ENCODE measurements at regions not wholly inside any gene's neighbourhood (a gene's known extent, or its start where the extent isn't known, plus 50 kb on each side); places are given as distances from the start of the nearest gene placed in this dataset.

DNA sequence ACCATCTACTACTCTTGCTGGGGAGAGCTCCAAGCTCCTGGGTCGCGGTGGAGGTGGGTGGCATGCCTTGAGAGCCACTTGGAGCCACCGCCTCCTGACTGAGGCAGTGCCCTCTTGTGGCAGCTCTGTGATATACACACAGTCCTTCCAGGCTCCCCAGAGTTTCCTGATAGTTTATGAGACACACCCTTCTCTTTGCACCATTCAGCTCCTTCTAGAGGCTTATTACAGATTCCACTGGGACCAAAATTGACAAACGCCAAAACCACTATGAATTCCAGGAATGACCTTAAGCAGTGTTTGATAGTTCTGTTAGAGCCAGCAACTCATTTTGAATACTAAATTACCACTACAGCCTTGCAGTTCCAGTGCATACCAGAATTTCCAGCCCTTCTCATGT, 170.1 kb upstream of the CDH13 start:
- WGBS, 2 experiments (ENCODE audit: extremely low coverage in 1 of 2, insufficient coverage in 1 of 2, insufficient read length in 1 of 2, insufficient replicate concordance in 2 of 2, low coverage in 1 of 2, low lambda C conversion rate in 2 of 2, missing lambda C conversion rate in 1 of 2), result 8% methylated on average over 4 of the region's 4 CpGs; no CpG with 5 or more reads in 1 of the 2 experiments
- Histone ChIP-seq H3K27ac (ENCODE audit: low read depth, low read length) (no peak overlapping the region), H3K14ac (ENCODE audit: insufficient read length) (no peak overlapping the region), H3K27me3 (replicated peaks in 1 of 4; ENCODE audit: control insufficient read depth in 3 of 4, extremely low read depth in 1 of 4, insufficient read depth in 3 of 4, low read length in 3 of 4) (peaks cover 0 to 3% (median 0%) of the 10 kb centered on the region in 4 experiments; a peak in 1 of 7 replicates), H2AK5ac (ENCODE audit: low read depth, low read length) (no peak overlapping the region), H2AFZ (ENCODE audit: low read length) (no peak overlapping the region), H3K79me2 (ENCODE audit: control insufficient read depth in 1 of 2, insufficient read depth in 2 of 2, low read length in 2 of 2) (no peaks in the 10 kb centered on the region), H3K4ac (replicated peaks; ENCODE audit: insufficient read length, low read depth, low read length) (no peak overlapping the region), H2BK120ac (replicated peaks; ENCODE audit: low read depth, low read length) (no peak overlapping the region), H3K56ac (replicated peaks; ENCODE audit: insufficient read length, low read depth, low read length) (no peak overlapping the region), H3K36me3 (ENCODE audit: control insufficient read depth in 2 of 4, insufficient read depth in 4 of 4, low read length in 3 of 4) (no peaks in the 10 kb centered on the region), H4K91ac (replicated peaks; ENCODE audit: insufficient read length, low read length) (no peak overlapping the region), H2BK15ac (ENCODE audit: low read length) (no peak overlapping the region), H3K4me2 (ENCODE audit: insufficient read depth in 1 of 2, low read depth in 2 of 2, low read length in 2 of 2) (no peak overlapping the region), H3K4me1 (replicated peaks in 1 of 4; ENCODE audit: control insufficient read depth in 3 of 4, insufficient read depth in 4 of 4, low read length in 3 of 4) (no peaks in the 10 kb centered on the region), H4K5ac (ENCODE audit: insufficient read length, low read depth, low read length) (no peak overlapping the region), H2BK5ac (ENCODE audit: low read depth, low read length) (no peak overlapping the region), H3K79me1 (ENCODE audit: low read depth, low read length) (no peaks in the 10 kb centered on the region), H2BK20ac (ENCODE audit: low read length) (no peak overlapping the region), H3K9ac (replicated peaks in 1 of 4; ENCODE audit: extremely low read depth in 1 of 4, low read depth in 3 of 4, low read length in 3 of 4) (no peak overlapping the region), H4K20me1 (replicated peaks in 1 of 2; ENCODE audit: control insufficient read depth in 1 of 2, insufficient read depth in 2 of 2, low read length in 2 of 2) (no peaks in the 10 kb centered on the region), H3K9me3 (ENCODE audit: insufficient read depth in 2 of 2, low read depth in 1 of 2, low read length in 1 of 2) (no peaks in the 10 kb centered on the region), H2BK12ac (ENCODE audit: low read depth, low read length) (no peak overlapping the region), H3K18ac (ENCODE audit: extremely low read depth, low read length) (no peak overlapping the region), H4K8ac (ENCODE audit: extremely low read depth, insufficient read depth, low read length) (no peak overlapping the region; the same call in 1 of the 2 replicates), H3K23ac (ENCODE audit: insufficient read length) (no peak overlapping the region), H3K4me3 (ENCODE audit: extremely low read depth in 1 of 4, insufficient read depth in 2 of 4, low read depth in 3 of 4, low read length in 4 of 4) (no peak overlapping the region), H3K23me2 (ENCODE audit: low read depth, low read length) (no peaks in the 10 kb centered on the region)
- POLR2A ChIA-PET (ENCODE audit: partially characterized antibody), result no interaction called here
- peak; percentile 85 for FAIRE-seq
- DNase-seq (ENCODE audit: low read depth in 1 of 2, low spot score in 2 of 2), result peak; percentile 44 to 69
- CTCF ChIA-PET (ENCODE audit: partially characterized antibody), result interaction anchor here (0.6 to 10.1 kb wide), 60 partner anchors 8 to 989 kb away, joined by 3 to 99 read pairs (median 4); no protein-coding TSS in a partner anchor
- TF ChIP-seq, protein P1, sequence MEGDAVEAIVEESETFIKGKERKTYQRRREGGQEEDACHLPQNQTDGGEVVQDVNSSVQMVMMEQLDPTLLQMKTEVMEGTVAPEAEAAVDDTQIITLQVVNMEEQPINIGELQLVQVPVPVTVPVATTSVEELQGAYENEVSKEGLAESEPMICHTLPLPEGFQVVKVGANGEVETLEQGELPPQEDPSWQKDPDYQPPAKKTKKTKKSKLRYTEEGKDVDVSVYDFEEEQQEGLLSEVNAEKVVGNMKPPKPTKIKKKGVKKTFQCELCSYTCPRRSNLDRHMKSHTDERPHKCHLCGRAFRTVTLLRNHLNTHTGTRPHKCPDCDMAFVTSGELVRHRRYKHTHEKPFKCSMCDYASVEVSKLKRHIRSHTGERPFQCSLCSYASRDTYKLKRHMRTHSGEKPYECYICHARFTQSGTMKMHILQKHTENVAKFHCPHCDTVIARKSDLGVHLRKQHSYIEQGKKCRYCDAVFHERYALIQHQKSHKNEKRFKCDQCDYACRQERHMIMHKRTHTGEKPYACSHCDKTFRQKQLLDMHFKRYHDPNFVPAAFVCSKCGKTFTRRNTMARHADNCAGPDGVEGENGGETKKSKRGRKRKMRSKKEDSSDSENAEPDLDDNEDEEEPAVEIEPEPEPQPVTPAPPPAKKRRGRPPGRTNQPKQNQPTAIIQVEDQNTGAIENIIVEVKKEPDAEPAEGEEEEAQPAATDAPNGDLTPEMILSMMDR (IDR thresholded peaks at IDR 0.05; ENCODE audit: control extremely low read depth in 1 of 3, insufficient read depth in 1 of 3, low read depth in 1 of 3, low read length in 3 of 3), result peak; percentile 82 to 89 (median 84)
- 0 out of 2 replicates have a peak, but pooled peaks have one; percentile 52 for TF ChIP-seq YY1 (IDR thresholded peaks at IDR 0.05; ENCODE audit: low read depth, low read length)
- no peak for TF ChIP-seq GTF2F1 (IDR thresholded peaks at IDR 0.05; ENCODE audit: borderline replicate concordance, low read depth, low read length)
- TF ChIP-seq RAD21 (IDR thresholded peaks at IDR 0.05 in 1 of 2, conservative IDR thresholded peaks at IDR 0.05 in 1 of 2; ENCODE audit: low read depth in 2 of 2, low read length in 2 of 2), result peak; percentile 74 to 82

All from H1 (cell line).